HG03097 (cell line): ENCODE measurements at regions not wholly inside any gene's neighbourhood (a gene's known extent, or its start where the extent isn't known, plus 50 kb on each side); places are given as distances from the start of the nearest gene placed in this dataset.

Experiments
- ATAC-seq: cut with Tn5 transposase; IDR thresholded peaks from one replicate; pipeline ENCODE4 v1.9.1; 2021; ENCODE audit not compliant: unreplicated experiment, low FRiP score

DNA sequence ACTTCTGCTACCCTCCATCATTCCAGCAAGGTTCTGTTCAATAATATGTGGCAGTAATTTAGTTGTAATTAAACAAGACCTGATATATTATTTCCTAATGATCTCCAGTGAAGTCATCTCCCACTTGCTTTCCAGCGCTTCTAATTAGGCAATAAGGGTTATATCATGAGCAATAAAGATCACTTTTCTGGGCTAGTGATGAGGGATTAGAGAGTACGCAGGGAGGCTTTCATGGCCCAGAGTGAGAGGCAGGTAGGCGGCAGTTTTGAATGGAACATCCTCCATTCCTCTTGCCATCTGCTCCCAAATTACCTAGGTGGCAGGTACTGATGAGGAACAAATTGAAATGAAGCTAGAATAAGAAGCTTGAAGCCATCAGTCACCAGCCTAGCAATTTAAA, 358.1 kb upstream of the SYT4 start:
- ATAC-seq = no peak

DNA sequence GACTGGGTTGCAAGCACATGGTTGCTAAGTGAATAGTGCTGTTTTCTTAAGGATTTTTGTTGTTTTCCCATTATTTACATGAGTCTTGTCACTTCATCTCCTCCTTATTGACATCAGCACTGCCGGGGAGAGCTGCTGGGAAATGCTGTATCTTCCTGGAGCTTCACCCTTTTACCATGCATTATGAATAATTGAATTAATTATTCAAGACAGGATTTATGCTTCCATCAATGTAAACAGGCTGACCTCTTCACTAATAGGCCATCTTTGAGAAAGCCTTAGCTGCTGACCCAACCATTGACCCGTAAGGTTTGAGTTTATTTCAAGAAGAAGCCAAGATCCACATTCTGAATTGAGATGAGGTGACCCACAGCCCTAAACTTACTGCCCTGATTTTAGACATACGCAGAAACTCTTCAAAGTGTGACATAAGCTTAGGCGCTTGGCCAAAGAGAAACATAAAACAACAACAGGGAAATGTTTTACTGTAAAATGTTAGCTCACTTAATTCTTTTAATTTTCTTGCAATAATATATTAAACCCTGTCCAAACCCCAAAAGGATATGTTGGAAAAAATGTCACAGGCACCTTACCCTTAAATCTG, 365.5 kb upstream of the SYT4 start:
- no peak for ATAC-seq

GRCh38 chr18:43648002-43648401, 370.7 kb upstream of the SYT4 start:
- ATAC-seq = no peak

- no peak for ATAC-seq
Observed at GRCh38 chr18:43649649-43650357, 372.5 kb upstream of the SYT4 start.

DNA sequence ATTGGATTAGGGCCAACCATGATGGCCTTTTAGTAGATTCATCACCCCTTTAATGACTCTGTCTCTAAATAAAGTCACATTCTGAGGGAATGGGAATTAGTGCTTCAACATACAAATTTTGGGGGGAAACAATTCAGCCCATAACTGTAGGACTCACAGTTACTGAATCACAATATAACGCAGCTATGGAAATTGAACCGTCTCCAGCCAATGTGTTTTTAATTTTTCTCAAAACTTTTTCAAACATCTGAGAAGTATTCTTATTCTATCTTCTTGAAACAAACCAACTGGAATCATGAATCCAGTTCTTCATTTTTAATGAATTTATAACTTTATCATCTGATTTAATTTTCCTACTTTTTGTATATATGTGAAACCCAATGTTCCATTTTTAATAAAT, 373.1 kb upstream of the SYT4 start:
- ATAC-seq = no peak

DNA sequence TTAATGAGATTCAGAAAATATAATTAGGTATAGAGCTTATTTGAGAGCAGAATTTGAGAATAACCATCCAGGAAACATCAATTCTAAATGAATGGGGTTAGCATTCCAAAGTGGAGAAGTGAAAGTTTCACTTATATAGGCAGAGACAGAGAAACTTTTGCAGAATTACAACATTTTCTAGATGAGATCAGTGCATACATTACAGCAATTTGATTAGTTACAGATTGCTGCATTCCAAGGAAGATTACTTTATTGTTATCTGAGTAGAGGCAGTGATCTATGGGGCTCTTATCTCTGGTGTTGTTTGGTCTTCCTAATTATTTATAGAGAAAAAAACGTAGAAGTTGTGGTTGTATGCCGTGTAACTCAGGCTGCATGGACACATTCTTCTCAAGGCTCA, 373.8 kb upstream of the SYT4 start:
- no peak for ATAC-seq

GRCh38 chr18:43656547-43656946, 379.3 kb upstream of the SYT4 start:
- no peak for ATAC-seq

GRCh38 chr18:43661570-43661969, 384.3 kb upstream of the SYT4 start:
- peak; percentile 67 for ATAC-seq

DNA sequence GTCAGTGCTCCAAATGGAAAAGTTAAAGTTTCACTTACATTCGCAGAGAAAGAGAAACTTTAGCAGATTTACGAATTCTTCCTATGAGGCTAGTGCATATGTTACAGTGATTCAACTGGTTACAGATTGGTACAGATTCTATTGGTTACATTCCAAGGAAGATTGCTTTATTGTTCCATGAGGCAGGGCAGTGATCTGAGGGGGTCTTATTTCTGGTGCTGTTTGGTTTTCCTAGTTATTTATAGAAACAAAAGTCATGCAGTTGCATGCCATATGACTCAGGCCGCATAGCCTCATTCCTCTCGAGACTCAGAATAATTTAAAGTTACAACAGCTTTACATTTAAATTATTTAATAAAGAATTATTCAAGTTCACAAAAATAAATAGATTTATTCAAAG, 385.4 kb upstream of the SYT4 start:
- ATAC-seq = no peak

DNA sequence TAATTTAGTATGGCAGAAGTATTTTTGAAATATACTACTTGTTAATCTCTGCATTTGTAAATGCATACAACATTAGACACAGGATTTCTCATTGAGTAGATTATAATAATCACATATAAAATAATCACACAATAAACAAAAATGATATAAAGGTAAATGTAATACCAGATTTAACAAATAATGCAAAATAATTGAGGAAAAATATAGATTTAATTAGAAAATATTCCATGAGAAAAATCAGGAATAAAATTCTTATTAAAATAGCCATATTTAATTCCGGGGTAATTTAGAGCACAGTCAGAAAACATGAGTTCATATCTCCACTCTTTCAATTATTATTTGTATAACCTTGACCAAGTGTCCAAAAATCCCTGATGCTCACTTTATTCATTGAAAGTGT, 385.9 kb upstream of the SYT4 start:
- ATAC-seq = no peak

GRCh38 chr18:43664487-43665008, 387.3 kb upstream of the SYT4 start:
- no peak for ATAC-seq

DNA sequence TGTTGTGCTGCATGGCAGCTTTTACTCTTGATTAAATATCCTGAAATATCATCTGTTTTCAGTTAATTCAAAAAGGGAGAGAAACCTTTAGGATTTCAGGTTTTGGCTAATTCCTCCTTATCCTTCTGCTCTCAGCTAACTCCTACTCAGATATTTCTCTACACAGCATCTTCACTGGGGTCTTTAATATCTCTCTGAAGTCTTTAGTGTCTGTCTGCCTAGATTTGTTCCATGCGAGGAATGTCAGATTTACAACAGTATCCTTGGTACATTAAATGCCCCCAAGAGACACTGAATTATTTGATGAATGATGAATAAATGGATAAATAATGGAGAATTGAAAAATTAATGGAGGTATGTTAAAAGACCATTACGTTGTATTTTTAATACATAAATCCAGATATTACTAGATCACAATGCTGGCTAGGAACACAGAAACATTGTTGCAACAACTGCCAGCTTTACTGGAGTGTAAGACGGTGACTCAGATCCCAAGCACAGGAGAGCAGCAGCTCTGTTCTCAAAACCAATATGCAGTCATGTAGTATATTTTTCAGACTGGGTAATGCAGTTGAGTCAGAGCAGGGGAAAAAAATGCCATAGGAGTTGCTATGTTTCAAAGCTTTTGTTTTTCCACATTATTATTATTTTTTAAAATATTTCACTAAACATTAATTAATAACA, 388.0 kb upstream of the SYT4 start:
- ATAC-seq = no peak

DNA sequence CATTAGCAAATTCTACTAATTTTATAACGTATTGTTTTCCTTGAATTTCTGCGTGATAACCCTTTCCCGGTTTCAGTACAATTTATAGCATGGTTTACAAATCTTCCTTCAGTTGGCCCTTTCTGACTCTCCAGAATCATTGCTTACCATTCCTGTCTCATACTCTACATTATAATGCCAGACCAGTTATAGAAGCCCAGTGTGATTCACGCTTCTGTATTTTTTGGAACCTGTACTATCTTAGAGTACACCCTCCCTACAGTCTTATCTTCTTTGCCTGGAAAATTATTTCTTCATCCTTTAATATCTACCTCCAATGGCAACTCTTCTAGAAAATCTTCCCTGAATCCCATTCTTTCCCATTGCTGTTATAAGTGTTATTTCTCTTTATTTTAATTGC, 391.6 kb upstream of the SYT4 start:
- no peak for ATAC-seq

DNA sequence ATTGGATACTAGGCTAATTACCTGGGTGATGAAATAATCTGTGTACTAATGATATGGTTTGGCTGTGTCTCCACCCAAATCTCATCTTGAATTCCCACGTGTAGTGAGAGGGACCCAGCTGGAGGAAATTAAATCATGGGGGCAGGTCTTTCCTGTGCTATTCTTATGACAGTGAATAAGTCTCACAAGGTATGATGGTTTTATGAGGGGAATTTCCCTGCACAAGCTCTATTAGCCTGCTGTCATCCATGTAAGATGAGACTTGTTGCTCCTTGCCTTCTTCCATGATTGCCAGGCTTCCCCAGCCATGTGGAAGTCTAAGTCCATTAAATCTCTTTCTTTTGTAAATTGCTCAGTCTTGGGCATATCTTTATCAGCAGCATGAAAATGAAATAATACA, 394.1 kb upstream of the SYT4 start:
- ATAC-seq = no peak

DNA sequence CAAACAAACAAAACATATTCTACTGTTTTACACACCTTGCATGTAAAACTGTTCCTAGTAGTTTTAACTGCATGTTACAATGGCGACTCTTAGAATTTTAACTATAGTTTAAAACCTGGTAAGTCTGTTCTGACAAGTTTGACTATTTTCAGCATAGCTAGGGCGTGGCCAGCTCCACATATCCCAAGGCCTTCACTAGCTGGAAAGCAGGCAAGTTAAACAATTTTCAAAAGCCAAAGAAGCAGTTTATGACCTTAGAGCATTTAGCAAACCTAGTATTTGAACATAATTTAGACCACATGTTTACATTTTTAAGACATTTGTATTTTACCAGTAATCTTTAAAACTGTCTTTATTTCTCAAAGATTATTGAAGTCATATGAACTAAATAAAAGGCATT, 402.8 kb upstream of the SYT4 start:
- no peak for ATAC-seq

DNA sequence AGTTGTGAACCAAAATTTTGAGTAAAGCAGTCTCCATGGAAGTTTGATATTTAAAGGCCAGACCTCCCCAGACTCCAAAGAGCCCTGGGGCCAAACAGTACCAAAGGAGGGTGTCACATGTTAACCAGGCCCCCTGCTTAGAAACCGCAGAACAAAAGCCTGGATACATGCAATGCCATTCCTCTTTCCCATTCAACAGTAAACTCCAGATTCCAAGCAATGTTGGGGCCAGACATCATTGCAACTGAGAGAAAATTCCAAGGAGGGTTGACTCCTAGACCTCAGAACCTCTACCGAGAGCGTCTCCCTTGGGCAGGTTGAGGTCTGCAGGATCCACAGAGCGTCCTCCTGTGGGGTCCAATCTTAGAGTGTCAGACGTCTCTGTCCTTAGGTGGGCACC, 404.4 kb upstream of the SYT4 start:
- ATAC-seq = no peak

GRCh38 chr18:43682196-43682595, 404.9 kb upstream of the SYT4 start:
- ATAC-seq = no peak

DNA sequence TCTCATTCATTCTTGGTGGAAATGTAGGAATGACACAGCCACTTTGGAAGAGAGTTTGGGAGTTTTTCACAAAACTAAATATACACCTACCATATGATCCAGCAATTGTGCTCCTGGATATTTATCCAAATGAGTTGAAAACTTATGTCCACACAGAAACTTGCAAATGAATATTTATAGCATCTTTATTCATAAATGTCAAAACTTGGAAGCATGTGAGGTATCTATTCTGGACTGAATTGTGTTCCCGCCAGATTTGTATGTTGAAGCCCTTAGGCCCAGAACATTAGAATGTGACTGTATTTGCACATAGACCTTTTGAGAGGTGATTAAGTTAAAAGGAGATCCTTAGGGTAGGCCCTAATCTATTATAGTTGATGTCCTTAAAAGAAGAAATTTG, 409.4 kb upstream of the SYT4 start:
- ATAC-seq = no peak

DNA sequence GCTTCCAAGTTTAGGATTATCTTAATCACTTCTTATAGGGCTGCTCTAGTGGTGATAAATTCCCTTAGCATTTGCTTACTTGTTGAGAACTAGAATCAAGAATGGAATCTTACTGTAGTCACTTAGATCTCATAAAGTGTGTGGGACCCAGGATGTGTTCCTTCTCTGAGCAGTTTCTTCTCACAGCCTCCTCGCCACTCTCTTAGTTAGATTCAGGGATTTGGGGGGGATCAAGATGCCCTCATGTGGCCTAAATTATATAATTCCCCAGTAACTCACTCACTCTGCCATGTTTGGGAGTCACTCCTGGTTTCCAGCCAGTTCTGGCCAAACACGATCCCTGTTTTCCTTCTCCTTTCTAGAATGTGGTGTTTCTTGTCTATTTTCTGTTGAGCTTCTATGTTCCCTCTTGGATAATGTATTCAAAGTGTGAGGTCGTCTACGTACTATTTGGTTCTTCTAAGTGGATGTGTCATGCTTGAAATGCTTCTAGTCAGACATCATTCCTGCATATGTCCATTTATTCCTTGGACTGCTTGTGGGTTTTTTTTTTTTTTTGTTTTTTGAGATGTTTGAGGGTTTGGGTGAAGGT, 414.9 kb upstream of the SYT4 start:
- ATAC-seq = no peak

DNA sequence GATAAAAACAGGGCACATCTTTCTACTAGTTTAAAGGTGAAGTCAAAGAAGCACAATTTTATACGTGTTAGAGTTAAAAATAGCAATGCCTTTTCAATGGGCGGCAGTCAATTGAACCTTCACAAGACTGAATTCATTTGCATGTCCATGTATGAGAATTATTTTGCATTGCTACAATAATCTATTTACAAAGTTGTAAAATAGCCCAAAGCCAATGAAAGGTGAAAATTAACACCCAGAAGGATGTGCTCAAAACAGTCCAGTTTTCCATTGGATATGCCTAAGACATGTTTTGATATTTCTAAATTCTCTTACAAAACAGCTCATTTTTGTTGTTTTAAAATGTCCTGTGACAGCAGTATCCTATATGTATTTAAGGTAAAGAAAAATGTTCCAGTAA, 425.1 kb upstream of the SYT4 start:
- no peak for ATAC-seq

GRCh38 chr18:43703050-43703449, 425.8 kb upstream of the SYT4 start:
- no peak for ATAC-seq

DNA sequence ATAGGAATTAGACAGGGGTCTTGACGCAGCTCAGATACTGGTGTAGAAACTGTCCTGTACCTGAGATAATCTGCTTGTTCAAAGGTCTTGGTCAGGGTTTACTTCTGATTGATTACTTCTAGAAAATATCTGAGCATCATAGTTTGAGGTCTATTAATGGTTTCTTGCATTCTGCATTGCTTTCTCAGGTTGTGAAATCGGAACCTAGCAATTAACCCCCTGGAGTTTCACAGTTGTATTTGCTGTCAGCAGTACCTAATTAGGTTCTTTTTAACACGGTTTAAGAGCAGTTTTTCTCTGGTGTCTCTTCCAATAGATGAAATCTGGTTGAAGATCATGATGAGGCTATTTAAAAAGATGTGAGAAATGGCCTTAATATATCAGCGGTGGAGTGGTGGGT, 428.6 kb upstream of the SYT4 start:
- ATAC-seq = no peak
